CD4-positive, alpha-beta T cell treated with Interleukin-17A for 1 hour (primary cell): ENCODE measurements at regions not wholly inside any gene's neighbourhood (a gene's known extent, or its start where the extent isn't known, plus 50 kb on each side); places are given as distances from the start of the nearest gene placed in this dataset.
"Not testable (repeated sequence)": the region's sequence is repeated elsewhere in the genome, so short reads cannot be mapped to it uniquely, and the experiment has no call there.

ENCODE experiments used
- DNase-seq: peaks from one replicate; pipeline ENCODE4 v3.0.0-alpha.2; 2020

DNA sequence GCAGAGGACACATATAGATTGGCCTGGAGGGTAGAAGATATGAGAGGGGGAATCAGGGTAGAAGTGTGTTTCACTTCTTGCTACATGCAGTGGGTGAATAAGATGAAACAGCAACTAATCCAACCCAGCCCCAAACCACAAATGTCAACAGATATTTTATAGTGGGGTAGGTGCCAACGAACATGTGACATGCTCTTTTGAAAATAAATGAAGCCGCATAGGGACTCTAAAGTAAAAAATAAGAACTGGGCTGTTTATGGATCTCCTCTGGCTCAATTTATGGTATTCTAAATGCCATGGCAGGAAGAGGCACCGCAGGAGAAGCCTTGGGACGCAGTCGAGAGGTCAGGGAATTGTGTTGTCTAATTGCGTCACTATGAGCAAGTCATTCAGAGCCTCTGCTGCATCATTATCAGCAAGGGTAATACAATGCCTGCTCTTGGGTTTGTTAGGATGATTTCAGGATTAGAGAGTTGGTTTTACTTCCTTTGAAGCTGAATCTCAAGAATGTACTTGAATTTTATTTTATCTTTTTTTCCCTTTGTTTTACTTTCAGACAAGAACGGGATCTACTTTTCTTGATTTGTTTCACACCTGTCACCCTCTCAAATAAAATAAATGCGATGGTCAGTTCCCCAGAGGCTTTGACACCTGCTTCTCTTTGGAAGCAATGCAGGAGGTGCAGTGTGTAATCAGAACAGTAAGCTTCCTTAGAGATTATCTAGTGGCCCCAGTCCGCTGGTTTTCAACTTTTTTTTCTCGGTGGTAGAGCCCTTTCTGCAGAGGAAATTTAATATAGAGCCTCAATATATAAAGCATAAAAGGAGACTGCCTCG lies 375.6 kb upstream of the CLINT1 start:
- no peak for DNase-seq

DNA sequence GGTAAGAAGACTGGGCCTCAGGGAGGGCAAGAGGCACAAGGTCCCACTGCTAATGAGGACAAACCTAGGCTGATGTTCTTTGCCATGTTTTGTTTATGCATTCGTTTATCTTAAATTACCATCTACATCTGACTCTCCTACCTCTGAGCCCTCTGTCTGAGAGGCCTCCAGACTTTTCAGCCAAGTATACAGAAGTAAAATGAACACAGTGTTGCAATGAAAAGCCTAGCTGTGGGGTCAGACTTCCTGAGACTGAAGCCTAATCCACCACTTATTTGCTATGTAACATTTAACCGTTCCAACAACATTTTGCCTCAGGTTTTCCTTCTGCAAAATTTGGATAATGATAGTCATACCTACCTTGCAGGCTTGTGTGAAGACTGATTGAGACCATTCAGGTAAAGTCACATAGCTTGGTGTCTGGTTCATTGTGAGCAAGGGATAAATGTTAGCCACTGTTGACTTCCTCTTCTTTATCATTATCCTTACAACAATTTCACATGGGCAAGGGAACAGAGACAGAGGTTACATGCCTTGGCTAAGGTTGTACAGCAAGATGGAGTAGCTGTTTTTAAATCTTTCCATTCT lies 374.9 kb upstream of the CLINT1 start:
- no peak for DNase-seq

DNA sequence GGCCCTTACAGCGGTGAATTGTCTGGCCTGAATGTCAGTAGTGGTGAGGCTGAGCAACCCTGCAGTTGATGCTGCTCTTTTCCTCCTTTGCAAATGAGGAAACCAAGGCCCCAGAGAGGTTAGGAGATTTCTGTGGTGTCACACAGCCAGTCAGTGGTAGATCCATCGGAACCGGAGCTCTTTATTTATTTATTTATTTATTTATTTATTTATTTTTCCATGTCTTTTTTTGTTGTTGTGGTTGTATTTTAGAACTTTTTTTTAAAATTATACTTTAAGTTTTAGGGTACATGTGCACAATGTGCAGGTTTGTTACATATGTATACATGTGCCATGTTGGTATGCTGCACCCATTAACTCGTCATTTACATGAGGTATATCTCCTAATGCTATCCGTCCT lies 368.4 kb upstream of the CLINT1 start:
- not testable (repeated sequence) for DNase-seq

DNA sequence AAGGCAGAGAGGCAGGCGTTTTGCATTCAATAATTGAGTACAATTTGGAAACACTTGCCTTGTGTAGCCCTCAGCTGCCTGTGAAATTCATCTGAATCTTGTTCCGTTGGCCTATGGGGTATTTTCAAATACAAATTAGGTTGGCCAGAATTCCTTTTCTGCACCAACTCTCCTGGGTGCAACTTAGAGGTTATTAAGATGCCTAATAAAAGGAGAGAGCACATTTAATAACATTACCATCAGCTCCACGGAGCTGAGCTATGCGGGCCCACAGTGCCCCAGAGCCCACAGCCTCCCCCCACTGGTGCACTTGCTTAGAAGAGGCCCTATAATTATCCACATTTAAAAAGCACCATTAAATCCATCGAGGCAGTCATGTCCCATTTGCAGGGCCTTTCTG lies 367.6 kb upstream of the CLINT1 start:
- no peak for DNase-seq

DNA sequence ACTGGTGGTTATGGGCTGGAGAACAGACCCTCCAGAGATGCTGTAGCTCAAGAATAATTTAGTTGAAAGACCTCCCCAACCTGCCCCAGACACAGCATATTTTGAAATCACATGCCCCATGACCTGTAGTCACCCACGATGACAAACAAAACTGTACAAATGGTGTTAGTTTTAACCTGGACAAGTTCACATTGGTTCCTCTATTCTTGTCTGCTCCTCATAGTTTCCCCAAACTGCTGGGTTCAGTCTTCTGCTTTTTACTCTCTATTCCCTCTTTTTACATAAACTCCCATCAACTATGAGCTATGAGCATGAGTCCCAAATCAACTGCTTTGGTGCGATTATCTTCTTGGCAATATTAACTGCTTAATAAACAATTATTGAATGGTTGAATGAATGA lies 365.3 kb upstream of the CLINT1 start:
- no peak for DNase-seq

DNA sequence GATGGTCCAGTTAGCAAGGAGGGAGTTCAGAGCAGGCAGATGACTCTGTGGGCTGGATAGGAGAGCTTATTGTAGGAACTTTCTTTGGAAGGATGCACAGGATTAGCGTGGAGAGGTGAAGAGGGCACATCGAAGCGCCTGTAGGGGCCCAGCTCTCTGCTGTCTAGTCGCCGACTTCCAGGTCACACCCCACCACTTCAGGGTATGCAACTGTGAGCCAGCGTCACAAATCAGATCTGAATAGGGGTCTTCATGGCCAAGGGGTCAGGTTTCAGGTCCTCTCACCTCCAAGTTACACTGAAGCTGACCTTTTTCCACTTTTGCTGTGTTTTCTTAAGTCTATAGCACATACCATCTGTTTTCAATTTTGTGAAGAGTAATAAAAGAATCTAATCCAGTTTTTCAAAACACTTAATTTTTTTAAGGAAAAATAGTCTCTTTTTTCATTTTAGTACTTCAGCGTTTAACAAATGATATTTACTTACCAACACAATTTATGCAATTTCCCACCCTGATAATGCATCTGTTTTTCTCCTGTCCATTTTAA lies 364.2 kb upstream of the CLINT1 start:
- DNase-seq: no peak

DNA sequence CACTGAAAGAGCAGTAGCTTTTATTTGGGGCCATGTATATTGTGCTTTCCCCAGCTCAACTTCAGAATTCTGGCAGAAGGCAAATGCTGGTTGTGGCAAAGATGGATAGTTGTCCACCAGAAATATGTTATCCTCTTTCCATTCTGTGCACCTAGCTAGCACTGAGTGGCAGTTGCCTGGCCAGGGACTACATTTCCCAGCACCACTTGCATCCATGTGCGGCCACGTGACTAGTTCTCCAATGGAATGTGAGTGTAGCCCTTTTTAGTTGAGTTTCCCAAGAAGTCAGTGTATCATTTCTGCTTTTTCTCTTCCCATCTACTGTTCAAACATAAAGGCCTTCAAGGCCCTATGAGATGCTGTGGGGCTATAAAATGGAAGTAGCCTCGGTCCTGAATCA lies 354.0 kb upstream of the CLINT1 start:
- no peak for DNase-seq

DNA sequence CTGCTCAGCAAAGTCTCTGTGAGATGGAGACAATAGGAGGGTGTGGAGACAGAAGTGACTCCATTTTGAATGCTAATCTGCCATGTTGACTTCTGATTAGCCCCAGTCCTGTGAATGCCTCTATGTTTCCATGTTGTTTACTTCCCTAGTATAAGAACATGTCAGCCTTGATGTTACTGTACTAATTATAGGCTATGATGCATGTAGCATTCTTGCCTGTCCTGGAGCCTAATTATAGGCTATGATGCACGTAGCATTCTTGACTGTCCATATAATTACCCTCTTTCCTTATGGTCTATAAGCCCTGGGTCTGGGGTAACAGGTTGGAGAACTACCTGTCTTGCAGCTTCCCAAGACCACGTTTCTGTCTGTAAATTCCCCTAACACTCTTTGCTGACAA lies 353.3 kb upstream of the CLINT1 start:
- no peak for DNase-seq

DNA sequence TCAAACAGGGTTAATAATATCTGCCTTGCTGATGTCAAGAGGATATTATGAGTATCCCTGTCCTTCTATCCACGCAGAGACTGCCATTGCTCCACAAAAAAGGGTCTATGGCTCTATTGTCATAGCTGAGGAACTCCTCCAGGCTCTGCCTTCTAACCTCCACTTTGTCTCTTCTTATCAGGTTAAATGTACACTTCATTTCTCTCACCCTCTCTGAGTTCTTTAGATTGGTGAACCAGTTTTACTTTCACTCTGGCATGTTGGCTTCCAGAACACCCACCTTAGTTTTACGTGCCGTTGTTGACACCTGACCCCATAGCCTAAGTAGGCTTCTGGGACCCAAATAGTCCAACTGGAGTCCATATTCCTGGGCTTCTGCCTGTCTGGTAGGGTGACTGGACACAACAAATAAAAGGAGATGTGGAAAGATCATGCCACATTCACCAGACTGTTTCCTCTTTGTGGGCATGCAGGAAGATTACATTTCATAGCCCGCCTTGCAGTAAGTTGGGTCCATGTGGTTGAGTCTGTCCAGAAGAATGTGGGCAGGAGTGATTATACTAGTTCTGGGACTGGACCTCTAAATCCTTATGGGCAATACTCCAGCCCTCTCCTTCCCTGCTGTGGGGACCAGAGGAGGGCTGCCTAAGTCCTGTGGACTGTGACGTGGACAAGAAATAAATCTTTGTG lies 350.4 kb upstream of the CLINT1 start:
- no peak for DNase-seq

DNA sequence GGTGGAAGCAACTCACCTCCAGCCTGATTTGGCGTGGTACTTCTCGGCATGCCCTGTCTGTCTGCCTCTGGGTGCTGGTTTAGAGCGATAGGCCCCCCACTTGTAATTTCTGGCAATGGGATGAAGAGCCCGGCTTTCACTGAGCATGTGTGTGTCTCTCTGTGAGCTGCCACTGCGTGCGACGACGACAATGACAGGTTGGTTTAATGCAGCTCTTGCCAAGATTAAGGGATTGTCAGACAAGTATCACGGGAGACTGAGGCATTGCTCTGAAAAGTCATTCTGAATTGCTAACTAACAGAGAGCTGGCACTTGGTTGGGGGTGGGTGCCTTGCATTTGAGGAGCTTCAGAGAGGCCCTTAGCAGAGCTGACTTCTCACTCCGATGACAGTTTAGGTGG lies 348.8 kb upstream of the CLINT1 start:
- no peak for DNase-seq

DNA sequence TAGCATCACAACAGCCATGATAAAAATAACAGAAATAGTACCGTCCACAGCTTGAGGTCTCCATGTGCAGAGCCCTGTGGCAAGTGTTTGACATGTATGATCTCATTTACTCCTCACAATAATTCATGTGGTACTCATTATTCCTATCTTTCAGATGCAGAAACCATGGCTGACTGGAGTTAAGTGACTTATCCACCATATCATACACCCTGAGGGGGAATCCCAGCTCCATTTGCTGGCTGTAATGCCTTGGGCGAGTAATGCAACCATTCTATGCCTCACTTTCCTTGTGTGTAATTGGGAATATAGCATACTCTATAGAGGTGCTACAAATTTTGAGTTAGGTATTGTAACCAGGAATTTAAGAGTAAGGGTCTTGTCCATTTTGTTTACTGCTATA lies 347.0 kb upstream of the CLINT1 start:
- DNase-seq: no peak

DNA sequence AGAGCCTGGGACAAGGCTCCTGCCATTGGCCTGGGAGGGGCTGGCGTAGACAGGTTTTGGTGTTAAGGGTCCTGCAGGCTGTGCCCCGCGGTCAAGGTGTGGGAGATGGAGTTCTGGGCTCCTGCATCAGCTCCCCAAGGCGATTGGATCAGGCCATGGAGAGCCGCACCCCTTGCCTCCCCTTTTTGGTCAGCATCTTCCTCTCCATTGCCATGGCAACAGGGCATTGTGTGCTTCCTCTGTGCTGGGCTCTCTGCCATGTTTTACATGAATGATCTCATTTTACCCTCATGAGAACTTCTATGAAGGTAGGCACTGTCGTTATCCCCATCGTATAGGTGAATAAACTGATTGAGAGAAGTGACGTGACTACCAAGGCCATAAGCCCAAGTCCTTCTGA lies 344.3 kb upstream of the CLINT1 start:
- no peak for DNase-seq

DNA sequence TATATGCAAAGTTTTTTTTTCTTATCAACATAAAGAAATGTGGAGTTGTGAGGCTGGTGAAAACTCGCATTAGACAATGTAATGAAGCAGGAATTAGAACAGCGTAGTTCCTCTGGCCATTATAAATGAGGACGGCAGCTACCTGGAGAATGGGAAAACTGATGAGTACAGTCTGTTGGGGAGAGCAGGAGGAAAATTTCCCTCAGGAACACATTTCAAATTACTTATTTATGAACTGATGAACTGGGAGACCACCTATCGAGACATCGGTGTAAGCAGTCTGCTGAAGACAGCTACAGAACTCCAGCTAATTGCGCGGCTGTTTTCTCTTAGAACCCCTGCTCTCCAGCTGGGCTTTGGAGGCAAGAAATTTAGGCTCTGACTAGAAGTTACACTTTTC lies 343.9 kb upstream of the CLINT1 start:
- no peak for DNase-seq

DNA sequence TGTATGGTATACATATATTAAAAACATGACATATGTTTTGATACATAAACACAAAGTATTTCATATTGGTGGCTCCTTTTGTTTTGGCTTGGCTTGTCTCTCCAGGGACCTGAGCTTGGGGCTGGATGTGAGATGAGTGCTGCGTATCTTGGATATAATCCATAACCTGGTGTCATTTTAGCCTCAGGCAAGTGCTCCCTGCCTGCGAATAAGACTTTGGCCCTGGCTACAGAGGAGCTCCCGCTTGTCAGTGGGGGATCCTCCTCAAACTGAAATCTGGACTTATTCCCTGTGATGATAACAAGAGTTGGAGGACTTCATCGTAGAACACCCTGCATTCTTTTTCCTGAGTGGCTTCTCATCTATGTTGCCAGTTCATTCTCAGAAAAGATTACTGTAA lies 341.7 kb upstream of the CLINT1 start:
- no peak for DNase-seq

DNA sequence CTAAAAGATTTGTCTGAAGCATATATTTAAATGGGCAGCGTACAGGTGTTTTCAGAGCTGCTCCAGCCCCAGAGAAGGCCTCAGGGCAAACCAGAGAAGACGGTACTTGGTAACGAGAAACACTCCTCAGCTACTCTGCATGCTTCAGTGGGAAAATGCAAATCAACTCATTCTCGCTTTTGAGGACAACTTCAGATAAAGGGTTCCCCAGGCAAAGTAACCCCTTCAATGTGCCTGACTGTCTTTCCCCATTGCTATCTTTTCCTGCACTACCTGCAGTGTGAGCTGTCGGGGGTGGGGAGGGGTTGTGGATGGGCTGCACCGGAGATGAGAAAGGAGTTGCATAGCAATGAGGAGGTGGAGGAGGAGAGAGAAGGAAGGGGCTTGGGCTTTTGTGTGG lies 339.7 kb upstream of the CLINT1 start:
- DNase-seq: no peak

DNA sequence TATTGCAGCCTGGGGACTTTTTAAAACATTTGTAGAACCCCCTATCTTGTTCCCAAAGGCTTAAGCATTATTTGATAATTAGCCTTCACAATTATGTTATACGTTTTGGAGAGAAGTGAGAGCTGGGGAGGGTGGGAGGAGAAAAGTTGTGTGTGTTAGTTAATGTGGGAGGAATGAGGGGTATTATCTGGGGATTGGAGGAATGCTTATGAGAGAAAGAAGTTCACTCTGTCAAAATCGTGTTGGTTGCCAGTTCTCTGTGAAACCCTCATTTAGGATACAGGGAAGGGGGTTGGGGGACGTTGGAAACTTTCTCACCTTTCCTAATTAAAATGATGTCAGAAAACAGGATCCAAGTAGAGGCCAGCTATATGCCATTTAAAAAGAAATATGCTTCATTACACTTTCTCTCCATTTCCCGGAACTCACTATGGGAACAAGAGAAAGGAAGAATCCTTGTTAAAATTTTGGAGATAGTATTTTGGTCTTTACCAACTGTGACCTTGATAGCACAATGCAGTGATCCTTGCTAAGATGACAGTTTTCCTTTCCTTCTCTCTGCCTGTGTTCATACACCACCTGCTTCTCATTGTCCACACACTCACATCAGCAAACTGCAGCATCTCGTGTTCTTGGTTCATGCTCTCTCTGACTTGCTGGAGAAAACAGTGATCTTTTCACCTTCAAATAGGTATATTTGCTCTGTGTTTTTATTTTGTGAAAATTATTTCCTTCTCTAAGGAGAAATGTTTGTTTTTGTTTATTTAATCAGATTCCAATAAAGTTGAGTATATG lies 336.7 kb upstream of the CLINT1 start:
- no peak for DNase-seq

DNA sequence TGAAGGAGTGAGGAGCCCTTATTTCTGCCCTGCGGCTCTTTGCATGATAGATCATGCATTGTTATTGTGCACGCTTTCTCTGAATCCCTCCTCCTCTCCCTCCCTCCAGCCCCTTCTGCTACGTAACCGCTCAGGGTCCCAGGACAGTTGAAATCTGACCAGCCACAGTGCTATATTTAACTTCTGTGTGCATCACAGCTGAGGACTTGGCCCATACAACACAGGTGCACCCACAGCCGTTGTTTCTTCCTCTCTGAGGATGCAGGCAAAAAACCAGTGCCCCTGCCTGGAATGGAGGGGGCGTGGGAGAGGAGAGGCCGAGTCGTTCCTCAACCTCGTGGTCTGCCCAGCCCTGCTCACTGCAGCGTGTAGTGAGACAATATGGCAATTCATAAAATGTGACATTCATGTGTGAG lies 335.6 kb upstream of the CLINT1 start:
- no peak for DNase-seq

DNA sequence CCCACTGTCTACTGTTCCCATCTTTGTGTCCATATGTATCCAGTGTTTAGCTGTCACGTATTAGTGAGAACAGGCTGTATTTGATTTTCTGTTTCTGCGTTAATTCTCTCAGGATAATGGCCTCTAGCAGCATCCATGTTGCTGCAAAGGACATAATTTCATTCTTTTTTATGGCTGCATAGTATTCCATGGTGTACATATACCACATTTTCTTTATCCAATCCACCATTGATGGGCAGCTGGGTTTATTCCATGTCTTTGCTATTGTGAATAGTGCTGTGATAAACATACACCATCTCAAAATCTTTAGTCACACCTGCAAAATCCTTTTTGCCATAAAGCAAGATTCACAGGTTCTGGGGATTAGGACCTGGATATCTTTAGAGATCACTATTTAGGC lies 334.4 kb upstream of the CLINT1 start:
- not testable (repeated sequence) for DNase-seq

DNA sequence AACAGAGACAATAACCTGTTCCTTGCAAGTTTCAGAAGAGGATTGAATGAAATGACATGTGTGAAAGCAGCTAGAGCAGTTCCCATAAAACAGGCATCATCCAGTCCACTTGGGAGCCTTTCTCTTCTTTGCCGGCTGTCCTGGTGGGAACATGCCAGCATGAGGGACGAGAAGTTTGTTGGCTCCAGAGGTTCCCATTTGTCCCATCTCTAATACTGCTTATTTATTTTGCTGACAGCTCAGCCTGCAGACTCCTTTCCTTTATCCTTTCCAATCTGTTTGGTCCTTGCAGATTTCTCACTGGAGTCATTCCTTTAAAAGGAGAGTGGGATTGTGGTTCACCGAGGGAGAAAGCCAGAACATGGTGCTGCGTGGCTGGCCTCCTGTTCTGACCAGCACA lies 321.5 kb upstream of the CLINT1 start:
- no peak for DNase-seq

DNA sequence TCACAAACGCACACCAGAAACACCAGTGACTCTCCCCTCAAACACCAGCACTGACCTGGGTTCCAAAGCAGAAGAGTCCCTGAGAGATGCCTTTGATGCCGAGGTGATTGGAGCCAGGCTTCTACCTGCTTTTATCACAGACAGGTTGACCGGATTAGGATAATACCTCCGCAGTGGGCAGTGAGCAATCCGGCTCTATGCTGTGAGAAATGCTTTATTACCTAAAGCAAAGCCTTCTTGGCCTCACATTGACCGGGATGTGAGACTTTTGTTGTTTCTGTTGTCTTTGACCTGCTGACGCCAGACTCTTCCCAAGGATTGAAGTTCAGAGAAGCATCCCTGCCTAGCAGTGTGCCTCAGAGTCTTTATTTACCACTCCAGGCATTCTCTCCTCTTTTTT lies 320.3 kb upstream of the CLINT1 start:
- no peak for DNase-seq

DNA sequence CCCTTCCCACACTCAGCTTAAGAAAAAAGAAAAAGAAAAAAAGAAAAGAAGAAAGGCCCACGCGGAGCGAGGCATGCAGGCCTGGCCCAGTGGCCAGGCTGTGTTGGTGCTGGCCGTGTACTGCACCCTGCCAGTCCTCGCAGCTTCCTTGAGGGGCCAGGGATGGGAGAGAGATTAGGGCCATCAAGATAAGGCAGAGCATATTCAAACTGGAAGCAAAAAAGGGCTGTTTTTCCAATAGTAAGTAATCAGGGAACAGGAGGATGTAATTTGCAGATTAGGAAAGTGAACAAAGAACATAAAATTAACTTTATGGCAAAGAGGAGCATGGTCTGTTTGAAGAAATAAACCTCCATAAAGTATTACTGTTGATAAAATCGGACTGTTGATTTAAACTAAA lies 319.6 kb upstream of the CLINT1 start:
- DNase-seq: no peak

DNA sequence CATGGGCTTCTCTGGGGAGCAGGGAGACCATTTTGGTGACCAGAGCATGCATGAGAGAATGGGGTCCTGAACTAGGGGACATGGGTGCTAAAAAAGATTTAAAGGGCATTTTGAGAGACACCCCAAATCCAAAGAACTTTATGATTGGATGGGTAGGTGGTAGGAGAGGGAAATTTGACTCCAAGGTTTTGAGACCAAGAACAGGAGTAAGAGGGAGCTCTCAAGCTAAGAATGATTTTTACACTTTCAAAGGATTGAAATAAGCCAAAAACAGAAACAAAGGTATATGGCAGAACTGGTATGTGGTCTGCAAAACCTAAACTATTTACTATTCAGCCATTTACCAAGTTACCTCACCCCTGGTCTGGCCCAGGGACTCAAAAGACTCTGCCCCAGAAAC lies 318.2 kb upstream of the CLINT1 start:
- no peak for DNase-seq

DNA sequence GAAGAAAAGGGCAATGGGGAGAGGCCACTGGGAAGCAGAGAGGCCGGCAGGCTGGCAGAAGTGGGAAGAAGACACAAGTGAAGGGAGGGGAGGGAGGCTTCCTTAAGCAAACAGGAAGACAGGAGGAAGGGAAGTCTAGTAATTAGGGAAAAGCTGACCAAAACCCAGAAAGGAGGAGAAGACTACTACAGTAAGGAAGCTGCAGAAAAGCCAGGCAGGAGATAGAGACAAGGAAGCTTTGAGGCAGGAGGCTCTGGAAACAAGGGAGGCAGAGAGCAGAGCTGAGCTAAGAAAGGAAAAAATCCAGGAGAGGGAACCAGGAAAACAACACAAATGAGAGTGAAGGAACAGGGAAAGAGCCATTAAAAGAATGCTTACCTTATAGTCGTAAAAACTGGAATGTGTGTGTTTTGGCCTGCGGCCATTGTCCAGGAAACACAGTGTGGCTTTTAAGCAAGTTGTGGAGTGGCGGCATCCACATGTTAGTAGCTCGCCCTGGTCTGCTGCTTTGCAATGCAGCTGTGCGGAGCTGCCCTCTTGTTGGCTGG lies 317.1 kb upstream of the CLINT1 start:
- DNase-seq: no peak
